C4-2B (cell line): ENCODE measurements at regions not wholly inside any gene's neighbourhood (a gene's known extent, or its start where the extent isn't known, plus 50 kb on each side); places are given as distances from the start of the nearest gene placed in this dataset.
"Not testable (repeated sequence)": the region's sequence is repeated elsewhere in the genome, so short reads cannot be mapped to it uniquely, and the experiment has no call there.

Experiments used
- H3K27ac ChIP-seq: fragments of 450-650 bp; 2 replicates; pipeline ENCODE4 v1.5.1; 2017
- ZFX ChIP-seq: fragments of 450-650 bp; IDR thresholded peaks from 2 replicates; pipeline ENCODE4 v1.6.1; 2017
- TF ChIP-seq, protein P1 (sequence below): fragments of 450-650 bp; conservative IDR thresholded peaks from 2 replicates; pipeline ENCODE4 v1.5.1; 2017; ENCODE audit warnings: mild to moderate bottlenecking

DNA sequence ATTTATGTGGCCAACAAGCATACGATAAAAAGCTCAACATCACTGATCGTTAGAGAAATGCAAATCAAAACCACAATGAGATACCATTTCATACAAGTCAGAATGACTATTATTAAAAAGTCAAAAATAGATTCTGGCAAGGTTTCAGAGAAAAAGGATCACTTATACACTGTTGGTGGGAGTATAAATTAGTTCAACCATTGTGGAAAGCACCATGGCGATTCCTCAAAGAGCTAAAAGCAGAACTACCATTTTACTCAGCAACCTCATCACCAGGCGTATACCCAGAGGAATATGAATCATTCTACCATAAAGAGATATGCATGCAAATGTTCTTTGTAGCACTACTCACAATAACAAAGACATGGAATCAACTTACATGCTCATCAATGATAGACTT, 478.7 kb upstream of the GALNTL6 start:
- TF ChIP-seq, protein P1, sequence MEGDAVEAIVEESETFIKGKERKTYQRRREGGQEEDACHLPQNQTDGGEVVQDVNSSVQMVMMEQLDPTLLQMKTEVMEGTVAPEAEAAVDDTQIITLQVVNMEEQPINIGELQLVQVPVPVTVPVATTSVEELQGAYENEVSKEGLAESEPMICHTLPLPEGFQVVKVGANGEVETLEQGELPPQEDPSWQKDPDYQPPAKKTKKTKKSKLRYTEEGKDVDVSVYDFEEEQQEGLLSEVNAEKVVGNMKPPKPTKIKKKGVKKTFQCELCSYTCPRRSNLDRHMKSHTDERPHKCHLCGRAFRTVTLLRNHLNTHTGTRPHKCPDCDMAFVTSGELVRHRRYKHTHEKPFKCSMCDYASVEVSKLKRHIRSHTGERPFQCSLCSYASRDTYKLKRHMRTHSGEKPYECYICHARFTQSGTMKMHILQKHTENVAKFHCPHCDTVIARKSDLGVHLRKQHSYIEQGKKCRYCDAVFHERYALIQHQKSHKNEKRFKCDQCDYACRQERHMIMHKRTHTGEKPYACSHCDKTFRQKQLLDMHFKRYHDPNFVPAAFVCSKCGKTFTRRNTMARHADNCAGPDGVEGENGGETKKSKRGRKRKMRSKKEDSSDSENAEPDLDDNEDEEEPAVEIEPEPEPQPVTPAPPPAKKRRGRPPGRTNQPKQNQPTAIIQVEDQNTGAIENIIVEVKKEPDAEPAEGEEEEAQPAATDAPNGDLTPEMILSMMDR = no peak
- no peak for TF ChIP-seq ZFX
- no peak overlapping the region for H3K27ac ChIP-seq

DNA sequence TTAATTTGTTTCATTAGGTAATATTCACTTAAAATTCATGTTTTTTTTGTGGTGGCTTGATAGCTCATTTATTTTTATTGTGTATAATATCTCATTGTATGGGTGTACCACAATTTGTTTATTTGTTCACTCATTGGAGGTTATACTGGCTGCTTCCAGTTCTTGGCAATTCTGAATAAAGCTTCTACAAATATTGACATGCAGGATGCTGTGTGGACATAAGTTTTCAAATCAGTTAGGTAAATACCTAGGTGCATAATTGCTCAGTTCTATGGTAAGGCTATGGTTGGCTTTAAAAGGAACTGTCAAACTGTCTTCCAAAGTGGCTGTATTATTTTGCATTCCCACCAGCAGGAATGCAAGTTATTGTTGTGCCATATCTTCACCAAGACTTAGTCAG, 504.5 kb upstream of the GALNTL6 start:
- TF ChIP-seq ZFX = no peak
- TF ChIP-seq, protein P1 = no peak
- no peak overlapping the region for H3K27ac ChIP-seq

DNA sequence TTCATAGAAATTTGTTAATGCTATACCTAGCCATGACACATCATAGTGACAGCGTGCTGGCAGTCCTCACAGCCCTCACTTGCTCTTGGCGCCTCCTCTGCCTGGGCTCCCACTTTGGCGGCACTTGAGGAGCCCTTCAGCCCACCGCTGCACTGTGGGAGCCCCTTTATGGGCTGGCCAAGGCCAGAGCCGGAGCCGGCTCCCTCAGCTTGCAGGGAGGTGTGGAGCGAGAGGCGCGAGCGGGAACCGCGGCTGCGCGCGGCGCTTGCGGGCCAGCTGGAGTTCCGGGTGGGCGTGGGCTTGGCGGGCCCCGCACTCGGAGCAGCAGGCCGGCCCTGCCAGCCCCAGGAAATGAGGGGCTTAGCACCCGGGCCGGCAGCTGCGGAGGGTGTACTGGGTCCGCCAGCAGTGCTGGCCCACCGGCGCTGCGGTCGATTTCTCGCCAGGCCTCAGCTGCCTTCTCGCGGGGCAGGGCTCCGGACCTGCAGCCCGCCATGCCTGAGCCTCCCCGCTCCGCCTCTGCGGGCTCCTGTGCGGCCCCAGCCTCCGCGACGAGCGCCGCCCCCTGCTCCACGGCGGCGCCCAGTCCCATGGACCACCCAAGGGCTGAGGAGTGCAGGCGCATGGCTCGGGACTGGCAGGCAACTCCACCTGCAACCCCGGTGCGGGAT, 515.0 kb upstream of the GALNTL6 start:
- not testable (repeated sequence) for H3K27ac ChIP-seq

DNA sequence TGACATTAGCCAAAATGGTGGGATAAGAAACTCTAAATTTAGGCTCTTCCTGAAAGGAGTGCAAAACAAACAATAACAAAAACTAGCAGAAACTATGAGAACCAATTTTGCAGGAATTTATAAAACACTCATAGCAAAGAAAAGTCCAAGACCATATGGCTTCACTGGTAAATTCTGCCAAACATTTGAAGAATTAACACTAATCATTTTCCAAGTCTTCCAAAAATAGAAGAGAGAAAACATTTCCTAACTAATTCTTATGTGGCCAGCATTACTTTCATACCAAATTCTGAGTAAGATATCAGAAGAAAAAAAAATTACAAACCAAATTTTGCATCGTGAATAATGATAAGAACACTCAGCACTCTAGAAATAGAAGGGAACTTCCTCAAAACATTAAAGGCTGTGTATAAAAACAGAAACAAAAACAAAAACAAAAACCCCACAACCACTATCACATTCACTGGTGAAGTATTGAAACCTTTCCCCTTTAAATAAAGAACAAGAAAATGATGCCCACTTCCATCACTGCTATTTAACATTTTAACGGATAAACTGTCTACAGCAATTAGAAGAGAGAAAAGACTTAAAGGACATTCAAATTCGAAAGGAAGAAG, 524.3 kb upstream of the GALNTL6 start:
- no peak for TF ChIP-seq ZFX
- TF ChIP-seq, protein P1 = no peak
- H3K27ac ChIP-seq = no peak overlapping the region

DNA sequence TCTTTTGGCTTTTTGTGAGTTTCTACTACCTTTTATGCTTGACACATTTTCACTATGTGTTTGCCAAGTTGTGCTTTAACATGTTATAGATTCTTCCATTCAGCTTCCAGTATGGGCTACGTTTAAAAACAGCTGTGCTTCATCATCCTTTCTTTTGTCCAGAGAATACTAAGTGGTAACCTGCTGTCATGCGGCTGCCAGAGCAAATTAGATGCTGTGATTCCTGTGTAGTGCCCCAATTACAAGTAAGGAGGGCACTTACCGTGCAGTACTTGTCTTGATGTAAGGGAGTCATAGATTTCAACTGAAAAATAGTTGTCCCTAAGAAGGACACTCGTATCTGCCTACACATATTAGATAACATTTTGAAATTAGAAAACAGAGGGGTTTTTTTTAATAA, 531.8 kb upstream of the GALNTL6 start:
- TF ChIP-seq ZFX = no peak
- TF ChIP-seq, protein P1 = no peak

DNA sequence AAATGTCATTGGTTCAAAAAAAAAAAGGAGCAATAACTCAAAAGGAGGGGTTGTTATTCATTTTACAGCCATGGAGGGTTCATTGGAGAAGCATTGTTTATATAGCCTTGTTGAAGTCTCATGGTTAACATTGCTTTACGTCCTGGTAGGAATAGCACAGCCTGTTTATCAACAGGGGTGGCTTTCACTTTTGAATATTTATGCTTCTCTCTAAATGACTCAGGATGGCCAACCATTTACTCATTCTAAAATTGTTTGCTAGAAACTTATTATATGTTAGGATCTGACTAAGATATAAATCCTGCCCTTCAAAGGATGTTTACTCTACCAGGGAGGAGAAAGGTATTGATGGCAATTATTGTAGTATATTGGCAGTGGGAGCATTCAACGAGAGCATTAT, 534.1 kb upstream of the GALNTL6 start:
- no peak for TF ChIP-seq ZFX

More for the DNA sequence above, 531.8 kb upstream of the GALNTL6 start:
- H3K27ac ChIP-seq = no peak overlapping the region

DNA sequence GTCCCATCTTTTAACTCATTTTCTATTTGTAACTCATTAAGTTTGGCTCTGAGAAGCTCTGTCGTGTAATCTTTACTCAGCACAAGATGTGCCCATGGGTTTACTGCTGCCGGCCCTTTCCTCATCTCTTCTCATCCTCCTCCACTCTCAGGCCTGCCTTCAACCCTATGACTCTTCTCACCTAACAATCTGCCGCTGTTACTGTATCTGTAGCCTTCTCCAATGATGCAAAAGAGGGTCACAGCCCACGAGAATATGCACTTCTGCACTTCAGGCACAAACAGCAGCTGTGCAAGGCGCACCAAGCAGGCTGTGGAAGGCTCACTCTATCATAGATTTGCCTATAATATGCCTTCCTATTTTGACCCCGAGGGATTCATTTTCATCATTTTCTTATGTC, 546.5 kb upstream of the GALNTL6 start:
- TF ChIP-seq ZFX = no peak
- TF ChIP-seq, protein P1 = no peak

More for the DNA sequence above, 534.1 kb upstream of the GALNTL6 start:
- H3K27ac ChIP-seq = no peak overlapping the region

DNA sequence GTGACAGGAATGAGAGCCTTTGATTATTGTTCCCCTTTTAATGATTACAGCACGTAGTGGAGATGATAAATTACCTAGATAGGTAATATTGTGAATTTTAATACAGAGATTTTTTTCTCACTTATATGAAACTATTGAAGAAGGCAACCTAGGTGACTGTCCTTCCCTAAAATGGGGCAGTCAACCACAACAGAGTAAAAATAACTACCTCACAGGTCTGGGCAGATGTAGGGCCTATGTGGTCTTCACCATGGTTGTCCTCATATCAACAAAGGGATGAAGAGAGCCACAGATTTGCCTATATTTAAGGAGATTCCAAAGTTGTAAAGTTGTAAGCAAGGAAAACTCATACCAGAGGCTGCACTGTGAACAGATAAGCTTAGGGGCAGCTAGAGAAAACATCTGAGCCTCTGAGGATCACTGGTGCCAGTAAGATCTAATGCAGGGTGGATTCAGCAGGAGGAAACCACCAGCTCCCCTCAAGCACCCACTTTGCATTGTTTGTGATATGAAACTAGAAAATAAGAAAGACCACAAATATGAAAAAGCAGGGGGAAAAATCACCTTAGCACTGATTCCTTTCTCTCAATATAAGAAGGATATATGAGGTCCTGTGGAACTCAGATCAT, 547.9 kb upstream of the GALNTL6 start:
- TF ChIP-seq ZFX = no peak
- TF ChIP-seq, protein P1 = no peak
- H3K27ac ChIP-seq = no peak overlapping the region

More for the DNA sequence above, 546.5 kb upstream of the GALNTL6 start:
- H3K27ac ChIP-seq = no peak overlapping the region
